ENCODE measurements at regions not wholly inside any gene's neighbourhood (a gene's known extent, or its start where the extent isn't known, plus 50 kb on each side); places are given as distances from the start of the nearest gene placed in this dataset.
"Not testable (repeated sequence)": the region's sequence is repeated elsewhere in the genome, so short reads cannot be mapped to it uniquely, and the experiment has no call there.

- not testable (repeated sequence) for DNase-seq (ENCODE audit: low spot score)
These were observed 77.9 kb downstream of the NR4A2 start for GRCh38 chr2:156254637-156255067.

DNA sequence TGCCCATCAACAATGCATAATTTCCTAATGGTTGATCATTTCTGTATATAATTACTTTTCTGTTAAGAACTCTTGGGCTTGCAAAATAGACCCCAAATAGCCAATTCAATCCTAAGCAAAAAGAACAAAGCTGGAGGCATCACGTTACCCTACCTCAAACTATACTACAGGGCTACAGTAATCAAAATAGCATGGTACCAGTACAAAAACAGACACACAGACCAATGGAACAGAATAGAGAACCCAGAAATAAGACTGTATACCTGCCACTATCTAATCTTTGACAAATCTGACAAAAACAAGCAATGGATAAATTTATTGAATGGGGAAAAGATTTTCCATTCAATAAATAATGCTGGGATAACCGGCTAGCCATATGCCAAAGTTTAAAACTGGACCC is 78.8 kb downstream of the NR4A2 start:
- TF ChIP-seq CTCF (IDR thresholded peaks at IDR 0.05; ENCODE audit: extremely low read depth, missing control alignments) = no peak
- DNase-seq (ENCODE audit: low spot score) = no peak

DNA sequence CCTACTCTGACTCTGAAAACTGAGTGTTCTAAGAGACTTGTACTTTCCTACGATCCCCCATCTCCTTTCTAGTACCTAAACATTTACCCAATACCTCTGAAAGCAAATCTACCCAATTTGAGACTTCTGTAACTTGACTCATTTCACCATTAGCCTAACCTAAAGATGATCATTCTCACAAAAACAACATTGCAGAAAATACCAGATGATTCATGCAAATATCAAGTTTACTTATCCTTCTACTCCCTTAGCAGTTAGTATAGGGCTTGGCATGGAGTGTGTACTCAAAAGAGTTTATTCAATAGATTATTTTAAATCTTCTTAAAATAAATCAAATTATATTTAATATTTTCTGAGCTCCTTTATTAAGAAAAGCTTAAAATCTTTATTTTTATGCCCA is 89.6 kb downstream of the NR4A2 start:
- DNase-seq (ENCODE audit: low spot score) = no peak
- TF ChIP-seq CTCF (IDR thresholded peaks at IDR 0.05; ENCODE audit: extremely low read depth, missing control alignments) = no peak

DNA sequence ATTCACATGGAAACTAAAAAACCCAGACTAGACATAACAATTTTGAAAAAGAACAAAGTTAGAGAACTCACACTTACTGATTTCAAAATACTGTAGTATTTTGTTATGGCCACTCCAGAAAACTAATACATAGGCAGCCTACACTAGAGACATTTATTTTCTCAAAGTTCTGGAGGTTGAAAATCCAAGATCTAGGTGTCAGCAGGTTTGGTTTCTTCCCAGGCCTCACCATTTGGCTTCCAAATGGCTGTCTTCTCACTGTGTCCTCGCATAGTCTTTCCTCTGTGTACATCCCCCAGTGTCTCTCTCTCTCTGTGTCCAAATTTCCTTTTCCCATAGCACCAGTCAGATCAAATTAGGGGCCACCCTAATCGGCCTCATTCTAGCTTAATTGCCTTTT is 95.0 kb downstream of the NR4A2 start:
- TF ChIP-seq CTCF (IDR thresholded peaks at IDR 0.05; ENCODE audit: extremely low read depth, missing control alignments) = no peak
- DNase-seq (ENCODE audit: low spot score) = no peak

GRCh38 chr2:156229724-156230362 is 102.7 kb downstream of the NR4A2 start:
- TF ChIP-seq CTCF (IDR thresholded peaks at IDR 0.05; ENCODE audit: extremely low read depth, missing control alignments) = no peak
- no peak for DNase-seq (ENCODE audit: low spot score)

- DNase-seq (ENCODE audit: low spot score) = not testable (repeated sequence)
These were observed 109.2 kb downstream of the NR4A2 start for GRCh38 chr2:156223328-156223727.

GRCh38 chr2:156221703-156222102 is 110.8 kb downstream of the NR4A2 start:
- no peak for TF ChIP-seq CTCF (IDR thresholded peaks at IDR 0.05; ENCODE audit: extremely low read depth, missing control alignments)

DNA sequence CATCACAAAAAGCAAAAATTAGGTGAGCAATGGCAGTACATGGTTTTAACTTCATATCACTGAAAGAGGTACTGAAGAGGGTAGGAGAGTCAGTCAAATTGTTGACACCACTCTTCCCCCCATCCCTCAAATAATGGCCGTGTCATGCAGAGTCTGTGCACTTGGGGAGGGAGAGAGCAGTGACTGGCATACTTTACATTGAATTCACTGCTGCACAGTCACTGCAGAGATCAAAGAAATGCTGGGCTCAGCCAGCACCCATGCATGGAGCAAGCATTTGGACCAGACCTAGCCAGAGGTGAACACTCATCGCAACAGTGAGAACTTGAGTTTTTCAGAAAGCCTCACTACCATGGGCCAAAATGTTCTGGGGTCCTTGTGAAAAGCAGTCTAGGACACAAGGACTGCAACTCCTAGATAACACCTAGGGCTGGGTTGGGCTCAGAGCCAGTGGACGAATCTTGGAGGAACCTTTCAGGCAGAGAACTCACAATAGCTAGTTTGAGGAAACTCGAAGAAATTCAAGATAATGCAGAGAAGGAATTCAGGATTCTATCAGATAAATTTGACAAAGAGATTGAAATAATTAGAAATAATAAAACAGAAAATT is 112.9 kb downstream of the NR4A2 start:
- DNase-seq (ENCODE audit: low spot score) = no peak
- TF ChIP-seq CTCF (IDR thresholded peaks at IDR 0.05; ENCODE audit: extremely low read depth, missing control alignments) = no peak

More at GRCh38 chr2:156221703-156222102, 110.8 kb downstream of the NR4A2 start:
- no peak for DNase-seq (ENCODE audit: low spot score)

Data from GM20000 (cell line).